HCT116 (cell line): ENCODE measurements at regions not wholly inside any gene's neighbourhood (a gene's known extent, or its start where the extent isn't known, plus 50 kb on each side); places are given as distances from the start of the nearest gene placed in this dataset.

Experiments used
- CBX3 ChIP-seq: IDR thresholded peaks from 2 replicates; pipeline ENCODE4 v1.6.1; 2012; ENCODE audit warnings: low read depth
- CEBPB ChIP-seq: IDR thresholded peaks from 2 replicates; pipeline ENCODE4 v1.6.1; 2012; ENCODE audit warnings: low read depth
- EGR1 ChIP-seq: IDR thresholded peaks from 2 replicates; pipeline ENCODE4 v1.6.1; 2012; ENCODE audit warnings: low read depth
- POLR2A ChIP-seq: IDR thresholded peaks from 2 replicates; pipeline ENCODE4 v1.7.0; 2011; ENCODE audit warnings: borderline replicate concordance; ENCODE audit not compliant: insufficient read depth, insufficient read length; ENCODE audit errors: extremely low read depth
- POLR2AphosphoS5 ChIP-seq: IDR thresholded peaks from 2 replicates; pipeline ENCODE4 v1.6.1; 2011; ENCODE audit warnings: mild to moderate bottlenecking, low read depth, low read length, moderate library complexity
- RAD21 ChIP-seq: IDR thresholded peaks from 2 replicates; pipeline ENCODE4 v1.6.1; 2012; ENCODE audit warnings: low read depth, mild to moderate bottlenecking
- SP1 ChIP-seq: IDR thresholded peaks from 2 replicates; pipeline ENCODE4 v1.6.1; 2012; ENCODE audit warnings: low read depth
- YY1 ChIP-seq: IDR thresholded peaks from 2 replicates; pipeline ENCODE4 v1.6.1; 2011; ENCODE audit warnings: low read length, low read depth, moderate library complexity, mild to moderate bottlenecking; ENCODE audit not compliant: insufficient replicate concordance; ENCODE audit errors: extremely low read depth
- TF ChIP-seq, protein P1 (sequence below), 3 experiments: fragments of 200-600 bp in 1 of 3; sonication (generic) in 1 of 3; IDR thresholded peaks in 2 of 3; conservative IDR thresholded peaks in 1 of 3; 2 replicates each; pipeline ENCODE4 v1.5.1; 2012 to 2017; ENCODE audit warnings: low read depth in 2 of 3, low read length in 2 of 3, antibody characterized with exemption in 1 of 3, borderline replicate concordance in 1 of 3, control low read depth in 1 of 3, mild to moderate bottlenecking in 1 of 3, mixed read lengths in 1 of 3, mixed run types in 1 of 3, moderate library complexity in 1 of 3; ENCODE audit not compliant: insufficient read depth in 1 of 3
- TF ChIP-seq, protein P2 (sequence below): IDR thresholded peaks from 2 replicates; pipeline ENCODE4 v1.6.1; 2012
- TF ChIP-seq, protein P3 (sequence below): IDR thresholded peaks from 2 replicates; pipeline ENCODE4 v1.6.1; 2012

DNA sequence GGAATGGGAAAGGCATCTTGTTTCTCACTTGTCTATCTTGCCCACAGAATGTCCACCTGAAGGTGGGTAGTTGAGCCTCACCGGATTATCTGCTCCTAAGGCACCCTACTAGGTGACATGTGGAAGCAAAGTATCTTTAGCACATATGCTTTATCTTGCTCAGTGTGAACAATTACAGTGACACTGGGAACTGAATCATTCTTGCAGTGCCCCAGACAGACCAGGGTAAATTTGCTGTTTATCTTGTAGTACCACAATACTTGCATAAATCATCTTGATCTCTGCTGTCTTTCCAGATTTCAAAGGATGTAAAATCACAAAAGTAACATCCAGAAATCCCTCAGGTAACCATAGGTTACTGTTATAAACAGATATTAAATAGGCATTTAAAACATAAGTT is 930.0 kb upstream of the INTU start:
- no peak for TF ChIP-seq POLR2A
- no peak for TF ChIP-seq POLR2AphosphoS5
- TF ChIP-seq, protein P1, sequence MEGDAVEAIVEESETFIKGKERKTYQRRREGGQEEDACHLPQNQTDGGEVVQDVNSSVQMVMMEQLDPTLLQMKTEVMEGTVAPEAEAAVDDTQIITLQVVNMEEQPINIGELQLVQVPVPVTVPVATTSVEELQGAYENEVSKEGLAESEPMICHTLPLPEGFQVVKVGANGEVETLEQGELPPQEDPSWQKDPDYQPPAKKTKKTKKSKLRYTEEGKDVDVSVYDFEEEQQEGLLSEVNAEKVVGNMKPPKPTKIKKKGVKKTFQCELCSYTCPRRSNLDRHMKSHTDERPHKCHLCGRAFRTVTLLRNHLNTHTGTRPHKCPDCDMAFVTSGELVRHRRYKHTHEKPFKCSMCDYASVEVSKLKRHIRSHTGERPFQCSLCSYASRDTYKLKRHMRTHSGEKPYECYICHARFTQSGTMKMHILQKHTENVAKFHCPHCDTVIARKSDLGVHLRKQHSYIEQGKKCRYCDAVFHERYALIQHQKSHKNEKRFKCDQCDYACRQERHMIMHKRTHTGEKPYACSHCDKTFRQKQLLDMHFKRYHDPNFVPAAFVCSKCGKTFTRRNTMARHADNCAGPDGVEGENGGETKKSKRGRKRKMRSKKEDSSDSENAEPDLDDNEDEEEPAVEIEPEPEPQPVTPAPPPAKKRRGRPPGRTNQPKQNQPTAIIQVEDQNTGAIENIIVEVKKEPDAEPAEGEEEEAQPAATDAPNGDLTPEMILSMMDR (IDR thresholded peaks at IDR 0.05 in 2 of 3, conservative IDR thresholded peaks at IDR 0.05 in 1 of 3; ENCODE audit: borderline replicate concordance in 1 of 3, insufficient read depth in 1 of 3, low read depth in 2 of 3, low read length in 2 of 3): no peak
- no peak for TF ChIP-seq EGR1
- TF ChIP-seq YY1: no peak
- no peak for TF ChIP-seq RAD21
- TF ChIP-seq SP1: no peak
- TF ChIP-seq, protein P2, sequence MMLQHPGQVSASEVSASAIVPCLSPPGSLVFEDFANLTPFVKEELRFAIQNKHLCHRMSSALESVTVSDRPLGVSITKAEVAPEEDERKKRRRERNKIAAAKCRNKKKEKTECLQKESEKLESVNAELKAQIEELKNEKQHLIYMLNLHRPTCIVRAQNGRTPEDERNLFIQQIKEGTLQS: no peak
- TF ChIP-seq CEBPB: no peak
- TF ChIP-seq CBX3: no peak
- TF ChIP-seq, protein P3, sequence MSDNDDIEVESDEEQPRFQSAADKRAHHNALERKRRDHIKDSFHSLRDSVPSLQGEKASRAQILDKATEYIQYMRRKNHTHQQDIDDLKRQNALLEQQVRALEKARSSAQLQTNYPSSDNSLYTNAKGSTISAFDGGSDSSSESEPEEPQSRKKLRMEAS: no peak
